GM12874 (cell line): ENCODE measurements at regions not wholly inside any gene's neighbourhood (a gene's known extent, or its start where the extent isn't known, plus 50 kb on each side); places are given as distances from the start of the nearest gene placed in this dataset.

ENCODE experiments used
- CTCF ChIP-seq: IDR thresholded peaks from 2 replicates; pipeline ENCODE4 v1.5.1; 2011; ENCODE audit warnings: low read depth, mild to moderate bottlenecking, control low read depth, low read length, moderate library complexity; ENCODE audit not compliant: insufficient read depth

- no peak for TF ChIP-seq CTCF
These were observed 1799.0 kb downstream of the TP53TG3F start for GRCh38 chr16:35258381-35258780.

- no peak for TF ChIP-seq CTCF
These were observed 1836.4 kb downstream of the TP53TG3F start for GRCh38 chr16:35295856-35296255.

GRCh38 chr16:35296962-35297653 lies 1837.7 kb downstream of the TP53TG3F start:
- TF ChIP-seq CTCF = no peak

- no peak for TF ChIP-seq CTCF
These were observed 1839.2 kb downstream of the TP53TG3F start for GRCh38 chr16:35298460-35299243.

- no peak for TF ChIP-seq CTCF
These were observed 1843.4 kb downstream of the TP53TG3F start for GRCh38 chr16:35302859-35303258.

- TF ChIP-seq CTCF = no peak
These were observed 1846.1 kb downstream of the TP53TG3F start for GRCh38 chr16:35305476-35305875.

- no peak for TF ChIP-seq CTCF
These were observed 1847.5 kb downstream of the TP53TG3F start for GRCh38 chr16:35306915-35307314.
